GM21737 (cell line): ENCODE measurements at regions not wholly inside any gene's neighbourhood (a gene's known extent, or its start where the extent isn't known, plus 50 kb on each side); places are given as distances from the start of the nearest gene placed in this dataset.
"Not testable (repeated sequence)": the region's sequence is repeated elsewhere in the genome, so short reads cannot be mapped to it uniquely, and the experiment has no call there.

Experiments
- ATAC-seq: cut with Tn5 transposase; IDR thresholded peaks from one replicate; pipeline ENCODE4 v1.9.1; 2021; ENCODE audit warnings: mild to moderate bottlenecking, moderate library complexity; ENCODE audit not compliant: unreplicated experiment

- no peak for ATAC-seq
Observed at GRCh38 chr5:103389357-103389756, 130.8 kb downstream of the MACIR start.

GRCh38 chr5:103385722-103386121 lies 127.2 kb downstream of the MACIR start:
- no peak for ATAC-seq

GRCh38 chr5:103377638-103378037 lies 119.1 kb downstream of the MACIR start:
- not testable (repeated sequence) for ATAC-seq

GRCh38 chr5:103375863-103376591 lies 117.5 kb downstream of the MACIR start:
- no peak for ATAC-seq

GRCh38 chr5:103375350-103375749 lies 116.8 kb downstream of the MACIR start:
- no peak for ATAC-seq

GRCh38 chr5:103374473-103374963 lies 116.0 kb downstream of the MACIR start:
- no peak for ATAC-seq

GRCh38 chr5:103373597-103374472 lies 115.3 kb downstream of the MACIR start:
- ATAC-seq = no peak

GRCh38 chr5:103371046-103371607 lies 112.6 kb downstream of the MACIR start:
- no peak for ATAC-seq

GRCh38 chr5:103369125-103370120 lies 110.9 kb downstream of the MACIR start:
- ATAC-seq = no peak

- ATAC-seq = no peak
Observed at GRCh38 chr5:103367702-103368101, 109.1 kb downstream of the MACIR start.

- no peak for ATAC-seq
Observed at GRCh38 chr5:103366918-103367549, 108.5 kb downstream of the MACIR start.

- ATAC-seq = no peak
Observed at GRCh38 chr5:103364074-103364473, 105.5 kb downstream of the MACIR start.

- no peak for ATAC-seq
Observed at GRCh38 chr5:103362211-103362610, 103.6 kb downstream of the MACIR start.

- no peak for ATAC-seq
Observed at GRCh38 chr5:103360475-103360874, 101.9 kb downstream of the MACIR start.

GRCh38 chr5:103358305-103358995 lies 99.9 kb downstream of the MACIR start:
- no peak for ATAC-seq

- no peak for ATAC-seq
Observed at GRCh38 chr5:103357636-103358035, 99.1 kb downstream of the MACIR start.

- no peak for ATAC-seq
Observed at GRCh38 chr5:103356350-103357091, 98.0 kb downstream of the MACIR start.

- ATAC-seq = no peak
Observed at GRCh38 chr5:103355579-103355978, 97.0 kb downstream of the MACIR start.

- ATAC-seq = no peak
Observed at GRCh38 chr5:103354446-103354845, 95.9 kb downstream of the MACIR start.
